PC-9 (cell line): ENCODE measurements at regions not wholly inside any gene's neighbourhood (a gene's known extent, or its start where the extent isn't known, plus 50 kb on each side); places are given as distances from the start of the nearest gene placed in this dataset.

Experiments
- BruUV-seq: library from RNA; stranded (reverse); fragments of 400-500 nt; replicated peaks from 2 replicates; lab custom pipeline; 2021; lab: Mats Ljungman, UMichigan
- CTCF ChIA-PET: fragments of 300-600 bp; sonication (Branson Sonifier 250); formaldehyde crosslinking; loops from one replicate; lab custom pipeline; 2022; ENCODE audit warnings: antibody characterized with exemption; lab: Charles Lee
- POLR2A ChIA-PET: fragments of 300-600 bp; sonication (Branson Sonifier 250); formaldehyde crosslinking; loops from one replicate; lab custom pipeline; 2022; ENCODE audit warnings: antibody characterized with exemption; ENCODE audit not compliant: unreplicated experiment; lab: Charles Lee
- DNase-seq, 2 experiments: peaks; one replicate each; pipeline versions ENCODE4 v3.0.0 to v3.0.0-alpha.2; 2015 to 2022; ENCODE audit warnings: mixed read lengths in 1 of 2
- H2AFZ ChIP-seq: fragments of 200-600 bp; sonication (generic); 2 replicates; pipeline ENCODE4 v1.8.1; 2017; ENCODE audit warnings: antibody characterized with exemption
- H3F3A ChIP-seq: fragments of 200-600 bp; sonication (generic); 2 replicates; pipeline ENCODE4 v1.8.1; 2017; ENCODE audit warnings: antibody characterized with exemption, mild to moderate bottlenecking, low read depth; ENCODE audit not compliant: insufficient read depth
- H3K27ac ChIP-seq: fragments of 200-600 bp; sonication (generic); 2 replicates; pipeline ENCODE4 v1.6.1; 2016; ENCODE audit warnings: mixed run types
- H3K27me3 ChIP-seq: fragments of 200-600 bp; sonication (generic); 2 replicates; pipeline ENCODE4 v1.6.1; 2016; ENCODE audit warnings: low read depth, mixed run types; ENCODE audit not compliant: insufficient read depth
- H3K36me3 ChIP-seq: fragments of 200-600 bp; sonication (generic); 2 replicates; pipeline ENCODE4 v1.6.1; 2016; ENCODE audit warnings: low read depth, mixed run types
- H3K4me1 ChIP-seq: fragments of 200-600 bp; sonication (generic); replicated peaks from 2 replicates; pipeline ENCODE4 v1.6.1; 2016; ENCODE audit warnings: mixed run types; ENCODE audit not compliant: insufficient read depth
- H3K4me2 ChIP-seq: fragments of 200-600 bp; sonication (generic); 2 replicates; pipeline ENCODE4 v1.6.1; 2017; ENCODE audit warnings: mixed run types
- H3K4me3 ChIP-seq: fragments of 200-600 bp; sonication (generic); 2 replicates; pipeline ENCODE4 v1.6.1; 2016; ENCODE audit warnings: mixed run types
- H3K79me2 ChIP-seq: fragments of 200-600 bp; sonication (generic); 2 replicates; pipeline ENCODE4 v1.6.1; 2017; ENCODE audit warnings: low read depth, mixed run types
- H3K9me2 ChIP-seq: fragments of 200-600 bp; sonication (generic); 2 replicates; pipeline ENCODE4 v1.8.1; 2017; ENCODE audit warnings: mild to moderate bottlenecking; ENCODE audit not compliant: insufficient read depth
- H3K9me3 ChIP-seq: fragments of 200-600 bp; sonication (generic); 2 replicates; pipeline ENCODE4 v1.8.1; 2016; ENCODE audit warnings: low read depth; ENCODE audit not compliant: insufficient read depth
- H4K20me1 ChIP-seq: fragments of 200-600 bp; sonication (generic); 2 replicates; pipeline ENCODE4 v1.8.1; 2017; ENCODE audit not compliant: insufficient read depth
- CTCF ChIP-seq: fragments of 200-600 bp; sonication (generic); conservative IDR thresholded peaks from 2 replicates; pipeline ENCODE4 v1.6.1; 2017; ENCODE audit warnings: mixed run types, antibody characterized with exemption, mild to moderate bottlenecking, moderate library complexity
- EZH2 ChIP-seq: fragments of 200-600 bp; sonication (generic); IDR thresholded peaks from 2 replicates; pipeline ENCODE4 v1.8.0; 2017; ENCODE audit warnings: antibody characterized with exemption, low read depth
- intact Hi-C: fragments of 100-400 bp; cut with micrococcal nuclease; formaldehyde crosslinking; loops from one replicate; pipeline ENCODE4 v1.10.0; 2022; ENCODE audit not compliant: unreplicated experiment

- POLR2A ChIA-PET = no interaction called here
- H3K4me1 ChIP-seq = no peaks in the 10 kb centered on the region
- TF ChIP-seq CTCF (no peak), EZH2 (no peak)
- BruUV-seq = no TSS peak
- no peaks in the 10 kb centered on the region for H3K79me2 ChIP-seq
- peaks cover 41% of the 10 kb centered on the region for H3K27me3 ChIP-seq
- no peaks in the 10 kb centered on the region for H3K9me3 ChIP-seq
- no peaks in the 10 kb centered on the region for H4K20me1 ChIP-seq
- CTCF ChIA-PET = no interaction called here
- H3K36me3 ChIP-seq = no peaks in the 10 kb centered on the region
- H3K4me2 ChIP-seq = no peak overlapping the region
- H3K9me2 ChIP-seq = no peaks in the 10 kb centered on the region
- no peak for DNase-seq
- no peaks in the 10 kb centered on the region for H3F3A ChIP-seq
- intact Hi-C loops = no loop called here
- H3K4me3 ChIP-seq = no peak overlapping the region
- H2AFZ ChIP-seq = no peak overlapping the region
- H3K27ac ChIP-seq = no peak overlapping the region
Measured at GRCh38 chr2:8316356-8316755, 365.5 kb upstream of the ID2 start.

- H3K27ac ChIP-seq = no peak overlapping the region
- no peaks in the 10 kb centered on the region for H3F3A ChIP-seq
- ChIA-PET CTCF (no interaction called here), POLR2A (no interaction called here)
- H3K36me3 ChIP-seq = no peaks in the 10 kb centered on the region
- no peaks in the 10 kb centered on the region for H3K9me3 ChIP-seq
- H3K4me1 ChIP-seq = no peaks in the 10 kb centered on the region
- H3K4me3 ChIP-seq = no peak overlapping the region
- H3K9me2 ChIP-seq = no peaks in the 10 kb centered on the region
- peaks cover 37% of the 10 kb centered on the region for H3K27me3 ChIP-seq
- no peak for DNase-seq
- BruUV-seq = no TSS peak
- TF ChIP-seq EZH2 = no peak
- TF ChIP-seq CTCF = no peak
- no peaks in the 10 kb centered on the region for H4K20me1 ChIP-seq
- H3K4me2 ChIP-seq = no peak overlapping the region
- intact Hi-C loops = no loop called here
- no peaks in the 10 kb centered on the region for H3K79me2 ChIP-seq
- H2AFZ ChIP-seq = no peak overlapping the region
Measured at GRCh38 chr2:8317418-8317817, 364.4 kb upstream of the ID2 start.

DNA sequence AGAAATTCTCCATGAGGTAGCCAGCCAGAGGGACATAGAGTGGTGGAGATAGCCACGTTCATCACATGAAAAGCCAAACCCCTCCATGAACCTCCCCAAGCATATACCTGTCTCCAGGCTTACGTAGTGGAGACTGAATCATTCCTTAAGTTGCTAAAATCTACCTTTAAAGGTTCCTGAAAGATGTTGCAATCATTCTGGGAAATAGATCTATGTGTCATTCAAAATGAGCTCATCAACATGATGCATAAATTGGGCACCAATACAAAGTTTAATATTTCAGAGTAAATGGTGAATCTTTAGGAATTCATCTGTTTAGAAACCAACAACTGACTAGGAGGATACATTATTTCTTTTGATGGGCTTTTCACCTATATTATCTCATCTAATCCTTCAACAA lies 362.6 kb upstream of the ID2 start:
- POLR2A ChIA-PET = no interaction called here
- TF ChIP-seq EZH2 (no peak), CTCF (no peak)
- DNase-seq = no peak

More for the DNA sequence above, 362.6 kb upstream of the ID2 start:
- peaks cover 39% of the 10 kb centered on the region for H3K27me3 ChIP-seq
- no peak overlapping the region for H3K4me3 ChIP-seq
- no peaks in the 10 kb centered on the region for H3K79me2 ChIP-seq
- H4K20me1 ChIP-seq = no peaks in the 10 kb centered on the region
- no peaks in the 10 kb centered on the region for H3K9me2 ChIP-seq
- H2AFZ ChIP-seq = no peak overlapping the region
- CTCF ChIA-PET = no interaction called here
- no peaks in the 10 kb centered on the region for H3F3A ChIP-seq
- H3K27ac ChIP-seq = no peak overlapping the region
- BruUV-seq = no TSS peak
- H3K9me3 ChIP-seq = no peaks in the 10 kb centered on the region
- H3K4me1 ChIP-seq = no peaks in the 10 kb centered on the region
- H3K36me3 ChIP-seq = no peaks in the 10 kb centered on the region
- H3K4me2 ChIP-seq = no peak overlapping the region
- intact Hi-C loops = no loop called here
